Stimulated activated CD8-positive, alpha-beta memory T cell treated with anti-CD3 and anti-CD28 coated beads, Interleukin-4, amount 100 ng/mL, for 1 hour (primary cell): ENCODE measurements at regions not wholly inside any gene's neighbourhood (a gene's known extent, or its start where the extent isn't known, plus 50 kb on each side); places are given as distances from the start of the nearest gene placed in this dataset.

Source experiments
- DNase-seq, 2 donors: peaks; one replicate each; pipeline ENCODE4 v3.0.0-alpha.2; 2020; ENCODE audit warnings: low read depth in 2 of 2, low spot score in 1 of 2

- no peak for DNase-seq
Measured at GRCh38 chr3:14335774-14336748, 66.3 kb upstream of the SLC6A6 start.

GRCh38 chr3:14336749-14337598 is 65.4 kb upstream of the SLC6A6 start:
- no peak for DNase-seq

- DNase-seq = no peak
Measured at GRCh38 chr3:14337828-14338227, 64.6 kb upstream of the SLC6A6 start.

GRCh38 chr3:14338242-14338641 is 64.2 kb upstream of the SLC6A6 start:
- no peak for DNase-seq

- no peak for DNase-seq
Measured at GRCh38 chr3:14338898-14339458, 63.4 kb upstream of the SLC6A6 start.

- no peak for DNase-seq
Measured at GRCh38 chr3:14340960-14341708, 61.3 kb upstream of the SLC6A6 start.

- no peak for DNase-seq
Measured at GRCh38 chr3:14343338-14344112, 58.9 kb upstream of the SLC6A6 start.

- no peak for DNase-seq
Measured at GRCh38 chr3:14344351-14344750, 58.1 kb upstream of the SLC6A6 start.

GRCh38 chr3:14345496-14346150 is 56.8 kb upstream of the SLC6A6 start:
- DNase-seq = no peak

GRCh38 chr3:14346191-14346590 is 56.2 kb upstream of the SLC6A6 start:
- DNase-seq = no peak

GRCh38 chr3:14346642-14347041 is 55.8 kb upstream of the SLC6A6 start:
- DNase-seq = no peak

GRCh38 chr3:14347110-14347509 is 55.3 kb upstream of the SLC6A6 start:
- no peak for DNase-seq

GRCh38 chr3:14351617-14352001 is 50.8 kb upstream of the SLC6A6 start:
- DNase-seq = no peak

GRCh38 chr3:14352002-14352627 is 50.3 kb upstream of the SLC6A6 start:
- DNase-seq = no peak
